ENCODE measurements at regions not wholly inside any gene's neighbourhood (a gene's known extent, or its start where the extent isn't known, plus 50 kb on each side); places are given as distances from the start of the nearest gene placed in this dataset.

GRCh38 chr9:108296056-108296455, 559.7 kb downstream of the ACTL7B start:
- no peak overlapping the region for H3K27ac ChIP-seq (ENCODE audit: low read depth in 1 of 2, low read length in 2 of 2)
- intact Hi-C loops (cut with micrococcal nuclease) = no loop called here

GRCh38 chr9:108291586-108291932, 564.2 kb downstream of the ACTL7B start:
- no peaks in the 10 kb centered on the region for H3K36me3 ChIP-seq (replicated peaks in 1 of 2; ENCODE audit: control insufficient read depth in 1 of 2, insufficient read depth in 2 of 2, low read length in 2 of 2)
- no peaks in the 10 kb centered on the region for H3K9me3 ChIP-seq (replicated peaks in 1 of 2; ENCODE audit: control insufficient read depth in 1 of 2, insufficient read depth in 1 of 2, low read length in 2 of 2)
- H4K20me1 ChIP-seq (ENCODE audit: insufficient read depth, low read length) = no peaks in the 10 kb centered on the region
- H2AFZ ChIP-seq (ENCODE audit: insufficient read depth, low read depth, low read length, poor library complexity, severe bottlenecking) = no peak overlapping the region
- no peaks in the 10 kb centered on the region for H3K79me2 ChIP-seq (ENCODE audit: insufficient read depth, low read length)
- H3K4me1 Mint-ChIP-seq = peaks cover 5% of the 10 kb centered on the region
- no peak overlapping the region for H3K4me2 ChIP-seq (replicated peaks; ENCODE audit: extremely low read depth, low read length, poor library complexity, severe bottlenecking)
- no peak for DNase-seq
- H3K27me3 ChIP-seq (ENCODE audit: control insufficient read depth in 2 of 2, insufficient read depth in 2 of 2, low read length in 2 of 2) = no peaks in the 10 kb centered on the region
- no peaks in the 10 kb centered on the region for H3K36me3 Mint-ChIP-seq
- no peak overlapping the region for H3K4me3 Mint-ChIP-seq
- no peak overlapping the region for H3K4me3 ChIP-seq (replicated peaks in 1 of 3; ENCODE audit: low read depth in 2 of 3, low read length in 3 of 3)
- H3K9ac ChIP-seq (ENCODE audit: insufficient read depth, low read length, poor library complexity, severe bottlenecking) = no peak overlapping the region
- intact Hi-C loops (cut with micrococcal nuclease) = no loop called here
- WGBS (ENCODE audit: insufficient coverage) = no CpG with 5 or more reads among the region's 2 CpGs
- peaks cover 0 to 2% (median 0%) of the 10 kb centered on the region in 7 donors for H3K9me3 Mint-ChIP-seq
- TF ChIP-seq, protein P1, sequence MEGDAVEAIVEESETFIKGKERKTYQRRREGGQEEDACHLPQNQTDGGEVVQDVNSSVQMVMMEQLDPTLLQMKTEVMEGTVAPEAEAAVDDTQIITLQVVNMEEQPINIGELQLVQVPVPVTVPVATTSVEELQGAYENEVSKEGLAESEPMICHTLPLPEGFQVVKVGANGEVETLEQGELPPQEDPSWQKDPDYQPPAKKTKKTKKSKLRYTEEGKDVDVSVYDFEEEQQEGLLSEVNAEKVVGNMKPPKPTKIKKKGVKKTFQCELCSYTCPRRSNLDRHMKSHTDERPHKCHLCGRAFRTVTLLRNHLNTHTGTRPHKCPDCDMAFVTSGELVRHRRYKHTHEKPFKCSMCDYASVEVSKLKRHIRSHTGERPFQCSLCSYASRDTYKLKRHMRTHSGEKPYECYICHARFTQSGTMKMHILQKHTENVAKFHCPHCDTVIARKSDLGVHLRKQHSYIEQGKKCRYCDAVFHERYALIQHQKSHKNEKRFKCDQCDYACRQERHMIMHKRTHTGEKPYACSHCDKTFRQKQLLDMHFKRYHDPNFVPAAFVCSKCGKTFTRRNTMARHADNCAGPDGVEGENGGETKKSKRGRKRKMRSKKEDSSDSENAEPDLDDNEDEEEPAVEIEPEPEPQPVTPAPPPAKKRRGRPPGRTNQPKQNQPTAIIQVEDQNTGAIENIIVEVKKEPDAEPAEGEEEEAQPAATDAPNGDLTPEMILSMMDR (IDR thresholded peaks at IDR 0.05) = no peak
- no peak overlapping the region for H3K27ac Mint-ChIP-seq
- H3K4me1 ChIP-seq (ENCODE audit: control insufficient read depth in 1 of 2, insufficient read depth in 2 of 2, low read length in 2 of 2) = peaks cover 5 to 6% of the 10 kb centered on the region in 2 donors
- H3K27me3 Mint-ChIP-seq (ENCODE audit: low read depth in 3 of 3) = no peaks in the 10 kb centered on the region
- no peak overlapping the region for H3K27ac ChIP-seq (ENCODE audit: low read depth in 1 of 2, low read length in 2 of 2)

More at GRCh38 chr9:108296056-108296455, 559.7 kb downstream of the ACTL7B start:
- H3K36me3 Mint-ChIP-seq = peaks cover 0 to 4% of the 10 kb centered on the region in 2 donors
- no peaks in the 10 kb centered on the region for H3K27me3 Mint-ChIP-seq (ENCODE audit: low read depth in 3 of 3)
- Histone ChIP-seq H3K36me3 (replicated peaks in 1 of 2; ENCODE audit: control insufficient read depth in 1 of 2, insufficient read depth in 2 of 2, low read length in 2 of 2) (no peaks in the 10 kb centered on the region), H3K4me2 (replicated peaks; ENCODE audit: extremely low read depth, low read length, poor library complexity, severe bottlenecking) (no peak overlapping the region), H3K4me1 (ENCODE audit: control insufficient read depth in 1 of 2, insufficient read depth in 2 of 2, low read length in 2 of 2) (peaks cover 44 to 48% of the 10 kb centered on the region in 2 donors), H4K20me1 (ENCODE audit: insufficient read depth, low read length) (no peaks in the 10 kb centered on the region), H3K79me2 (ENCODE audit: insufficient read depth, low read length) (no peaks in the 10 kb centered on the region), H3K27me3 (ENCODE audit: control insufficient read depth in 2 of 2, insufficient read depth in 2 of 2, low read length in 2 of 2) (no peaks in the 10 kb centered on the region), H3K4me3 (replicated peaks in 1 of 3; ENCODE audit: low read depth in 2 of 3, low read length in 3 of 3) (no peak overlapping the region), H3K9ac (ENCODE audit: insufficient read depth, low read length, poor library complexity, severe bottlenecking) (no peak overlapping the region), H2AFZ (ENCODE audit: insufficient read depth, low read depth, low read length, poor library complexity, severe bottlenecking) (no peak overlapping the region), H3K9me3 (replicated peaks in 1 of 2; ENCODE audit: control insufficient read depth in 1 of 2, insufficient read depth in 1 of 2, low read length in 2 of 2) (peaks cover 3 to 5% of the 10 kb centered on the region in 2 donors)
- DNase-seq = peak in 2 of 3 donors; percentile 20 to 38
- TF ChIP-seq, protein P1 (IDR thresholded peaks at IDR 0.05) = no peak
- H3K9me3 Mint-ChIP-seq = peaks cover 5 to 17% (median 10%) of the 10 kb centered on the region in 7 donors
- H3K4me1 Mint-ChIP-seq = peaks cover 42% of the 10 kb centered on the region
- no CpG with 5 or more reads among the region's 1 CpG for WGBS (ENCODE audit: insufficient coverage)
- no peak overlapping the region for H3K4me3 Mint-ChIP-seq
- no peak overlapping the region for H3K27ac Mint-ChIP-seq

All from CD14-positive monocyte (primary cell).